ENCODE measurements at regions not wholly inside any gene's neighbourhood (a gene's known extent, or its start where the extent isn't known, plus 50 kb on each side); places are given as distances from the start of the nearest gene placed in this dataset.

DNA sequence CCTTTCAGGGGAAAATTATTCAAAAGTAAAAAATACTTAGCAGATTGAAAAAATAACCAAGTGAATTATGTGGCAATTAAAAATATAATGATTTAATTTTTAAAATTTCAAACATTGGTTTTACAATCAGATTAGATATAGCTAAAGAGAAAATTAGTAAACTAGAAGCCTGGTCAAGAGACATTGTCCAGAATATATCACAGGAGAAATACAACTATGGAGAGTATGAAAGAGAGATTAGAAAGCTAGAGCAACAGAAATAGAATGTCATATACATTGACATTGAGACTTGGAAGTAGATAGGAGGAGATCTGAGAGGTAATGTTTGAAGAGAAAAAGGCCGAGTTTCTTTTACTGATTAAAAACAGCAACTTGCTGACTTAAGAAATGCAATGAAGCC, 476.4 kb upstream of the SLC10A2 start:
- Histone ChIP-seq H3K27ac (ENCODE audit: low read depth, low read length) (no peak overlapping the region), H3K9me2 (ENCODE audit: insufficient read depth) (no peaks in the 10 kb centered on the region), H3K4me1 (ENCODE audit: control insufficient read depth in 1 of 2, insufficient read depth in 2 of 2, low read length in 2 of 2) (no peaks in the 10 kb centered on the region), H3K9ac (ENCODE audit: low read length) (no peak overlapping the region), H4K20me1 (ENCODE audit: insufficient read depth) (no peaks in the 10 kb centered on the region), H3K9me3 (ENCODE audit: control insufficient read depth in 1 of 2, insufficient read depth in 1 of 2, low read depth in 1 of 2, low read length in 2 of 2) (no peaks in the 10 kb centered on the region; a peak in 1 of 4 replicates), H2AFZ (ENCODE audit: low read depth, low read length, poor library complexity, severe bottlenecking) (no peak overlapping the region), H3K4me2 (ENCODE audit: low read length) (no peak overlapping the region), H3K36me3 (ENCODE audit: control insufficient read depth in 1 of 2, insufficient read depth in 2 of 2, low read length in 2 of 2) (no peaks in the 10 kb centered on the region), H3K4me3 (replicated peaks in 1 of 2; ENCODE audit: low read depth in 1 of 2, low read length in 2 of 2) (no peak overlapping the region), H3K27me3 (ENCODE audit: insufficient read depth, low read length) (no peaks in the 10 kb centered on the region), H3K79me2 (ENCODE audit: insufficient read depth, low read length) (no peaks in the 10 kb centered on the region)
- TF ChIP-seq, protein P1, sequence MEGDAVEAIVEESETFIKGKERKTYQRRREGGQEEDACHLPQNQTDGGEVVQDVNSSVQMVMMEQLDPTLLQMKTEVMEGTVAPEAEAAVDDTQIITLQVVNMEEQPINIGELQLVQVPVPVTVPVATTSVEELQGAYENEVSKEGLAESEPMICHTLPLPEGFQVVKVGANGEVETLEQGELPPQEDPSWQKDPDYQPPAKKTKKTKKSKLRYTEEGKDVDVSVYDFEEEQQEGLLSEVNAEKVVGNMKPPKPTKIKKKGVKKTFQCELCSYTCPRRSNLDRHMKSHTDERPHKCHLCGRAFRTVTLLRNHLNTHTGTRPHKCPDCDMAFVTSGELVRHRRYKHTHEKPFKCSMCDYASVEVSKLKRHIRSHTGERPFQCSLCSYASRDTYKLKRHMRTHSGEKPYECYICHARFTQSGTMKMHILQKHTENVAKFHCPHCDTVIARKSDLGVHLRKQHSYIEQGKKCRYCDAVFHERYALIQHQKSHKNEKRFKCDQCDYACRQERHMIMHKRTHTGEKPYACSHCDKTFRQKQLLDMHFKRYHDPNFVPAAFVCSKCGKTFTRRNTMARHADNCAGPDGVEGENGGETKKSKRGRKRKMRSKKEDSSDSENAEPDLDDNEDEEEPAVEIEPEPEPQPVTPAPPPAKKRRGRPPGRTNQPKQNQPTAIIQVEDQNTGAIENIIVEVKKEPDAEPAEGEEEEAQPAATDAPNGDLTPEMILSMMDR (IDR thresholded peaks at IDR 0.05 in 2 of 3, conservative IDR thresholded peaks at IDR 0.05 in 1 of 3; ENCODE audit: borderline replicate concordance in 1 of 3, insufficient read depth in 1 of 3, low read depth in 2 of 3, low read length in 2 of 3): no peak
- TF ChIP-seq, protein P2, sequence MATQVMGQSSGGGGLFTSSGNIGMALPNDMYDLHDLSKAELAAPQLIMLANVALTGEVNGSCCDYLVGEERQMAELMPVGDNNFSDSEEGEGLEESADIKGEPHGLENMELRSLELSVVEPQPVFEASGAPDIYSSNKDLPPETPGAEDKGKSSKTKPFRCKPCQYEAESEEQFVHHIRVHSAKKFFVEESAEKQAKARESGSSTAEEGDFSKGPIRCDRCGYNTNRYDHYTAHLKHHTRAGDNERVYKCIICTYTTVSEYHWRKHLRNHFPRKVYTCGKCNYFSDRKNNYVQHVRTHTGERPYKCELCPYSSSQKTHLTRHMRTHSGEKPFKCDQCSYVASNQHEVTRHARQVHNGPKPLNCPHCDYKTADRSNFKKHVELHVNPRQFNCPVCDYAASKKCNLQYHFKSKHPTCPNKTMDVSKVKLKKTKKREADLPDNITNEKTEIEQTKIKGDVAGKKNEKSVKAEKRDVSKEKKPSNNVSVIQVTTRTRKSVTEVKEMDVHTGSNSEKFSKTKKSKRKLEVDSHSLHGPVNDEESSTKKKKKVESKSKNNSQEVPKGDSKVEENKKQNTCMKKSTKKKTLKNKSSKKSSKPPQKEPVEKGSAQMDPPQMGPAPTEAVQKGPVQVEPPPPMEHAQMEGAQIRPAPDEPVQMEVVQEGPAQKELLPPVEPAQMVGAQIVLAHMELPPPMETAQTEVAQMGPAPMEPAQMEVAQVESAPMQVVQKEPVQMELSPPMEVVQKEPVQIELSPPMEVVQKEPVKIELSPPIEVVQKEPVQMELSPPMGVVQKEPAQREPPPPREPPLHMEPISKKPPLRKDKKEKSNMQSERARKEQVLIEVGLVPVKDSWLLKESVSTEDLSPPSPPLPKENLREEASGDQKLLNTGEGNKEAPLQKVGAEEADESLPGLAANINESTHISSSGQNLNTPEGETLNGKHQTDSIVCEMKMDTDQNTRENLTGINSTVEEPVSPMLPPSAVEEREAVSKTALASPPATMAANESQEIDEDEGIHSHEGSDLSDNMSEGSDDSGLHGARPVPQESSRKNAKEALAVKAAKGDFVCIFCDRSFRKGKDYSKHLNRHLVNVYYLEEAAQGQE (IDR thresholded peaks at IDR 0.05; ENCODE audit: low read depth): no peak
- intact Hi-C loops (cut with micrococcal nuclease): loop anchor here (5.0 kb wide), 1 partner anchor 35 kb away; no protein-coding TSS in a partner anchor
- ATAC-seq (no peak), DNase-seq (ENCODE audit: low read depth, low spot score) (no peak)
- RAD21 ChIA-PET (ENCODE audit: low non-redundant PET in 1 of 2, low total read pairs in 2 of 2, uncharacterized antibody in 2 of 2, unreplicated experiment in 2 of 2): no interaction called here
- CTCF ChIA-PET: no interaction called here
- POLR2A ChIA-PET: no interaction called here
- no TSS peak for BruUV-seq (replicated peaks)

DNA sequence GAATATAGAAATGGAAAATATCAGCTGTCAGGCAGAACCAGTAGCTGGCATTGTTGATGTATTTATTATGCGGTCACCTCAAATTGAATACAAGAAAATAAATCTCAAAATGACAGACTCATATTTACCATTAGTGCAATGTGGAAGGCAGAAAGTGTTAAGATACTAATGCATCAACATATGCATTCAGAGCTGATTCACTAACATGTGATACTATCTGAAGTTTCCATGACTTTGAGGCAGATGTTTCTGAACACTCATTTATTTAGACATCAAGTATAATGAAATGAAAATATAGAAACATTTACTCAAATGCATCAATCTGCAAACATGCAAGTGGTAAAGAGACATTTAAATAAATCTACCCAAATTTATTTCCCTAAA, 474.2 kb upstream of the SLC10A2 start:
- no peak overlapping the region for H3K27ac ChIP-seq (ENCODE audit: low read depth, low read length)
- intact Hi-C loops (cut with micrococcal nuclease): loop anchor here (5.0 kb wide), 1 partner anchor 37 kb away; no protein-coding TSS in a partner anchor
- RAD21 ChIA-PET (ENCODE audit: low non-redundant PET in 1 of 2, low total read pairs in 2 of 2, uncharacterized antibody in 2 of 2, unreplicated experiment in 2 of 2): no interaction called here
- CTCF ChIA-PET: no interaction called here
- H3K36me3 ChIP-seq (ENCODE audit: control insufficient read depth in 1 of 2, insufficient read depth in 2 of 2, low read length in 2 of 2): no peaks in the 10 kb centered on the region
- H3K4me3 ChIP-seq (replicated peaks in 1 of 2; ENCODE audit: low read depth in 1 of 2, low read length in 2 of 2): no peak overlapping the region
- H4K20me1 ChIP-seq (ENCODE audit: insufficient read depth): no peaks in the 10 kb centered on the region
- H3K79me2 ChIP-seq (ENCODE audit: insufficient read depth, low read length): no peaks in the 10 kb centered on the region
- no peak overlapping the region for H3K9ac ChIP-seq (ENCODE audit: low read length)
- TF ChIP-seq RAD21 (IDR thresholded peaks at IDR 0.05; ENCODE audit: low read depth): no peak
- TF ChIP-seq CBX3 (IDR thresholded peaks at IDR 0.05; ENCODE audit: low read depth): no peak
- no peak for TF ChIP-seq TCF7L2 (IDR thresholded peaks at IDR 0.05; ENCODE audit: borderline replicate concordance, extremely low read depth, insufficient read depth, insufficient read length)
- no TSS peak for BruUV-seq (replicated peaks)
- DNase-seq (ENCODE audit: low read depth, low spot score): no peak
- H3K9me3 ChIP-seq (ENCODE audit: control insufficient read depth in 1 of 2, insufficient read depth in 1 of 2, low read depth in 1 of 2, low read length in 2 of 2): peaks cover 0 to 3% of the 10 kb centered on the region in 2 experiments; a peak in 1 of 4 replicates
- POLR2A ChIA-PET: no interaction called here
- H3K27me3 ChIP-seq (ENCODE audit: insufficient read depth, low read length): no peaks in the 10 kb centered on the region
- ATAC-seq: no peak
- H3K4me2 ChIP-seq (ENCODE audit: low read length): no peak overlapping the region
- no peak overlapping the region for H2AFZ ChIP-seq (ENCODE audit: low read depth, low read length, poor library complexity, severe bottlenecking)
- no peaks in the 10 kb centered on the region for H3K4me1 ChIP-seq (ENCODE audit: control insufficient read depth in 1 of 2, insufficient read depth in 2 of 2, low read length in 2 of 2)
- no peaks in the 10 kb centered on the region for H3K9me2 ChIP-seq (ENCODE audit: insufficient read depth)

Data from HCT116 (cell line).